Parathyroid adenoma (tissue), 2 donors: ENCODE measurements at regions not wholly inside any gene's neighbourhood (a gene's known extent, or its start where the extent isn't known, plus 50 kb on each side); places are given as distances from the start of the nearest gene placed in this dataset.

Experiments
- H2AFZ ChIP-seq: fragments of 300-600 bp; sonication (generic); one replicate; pipeline ENCODE4 v1.7.0; 2017; ENCODE audit warnings: antibody characterized with exemption, mild to moderate bottlenecking
- H3K27ac ChIP-seq: fragments of 300-600 bp; sonication (generic); one replicate; pipeline ENCODE4 v1.7.0; 2017
- H3K27me3 ChIP-seq: fragments of 300-600 bp; sonication (generic); one replicate; pipeline ENCODE4 v1.7.0; 2017; ENCODE audit warnings: low read length; ENCODE audit not compliant: control insufficient read depth, insufficient read depth
- H3K36me3 ChIP-seq: fragments of 300-600 bp; sonication (generic); one replicate; pipeline ENCODE4 v1.7.0; 2017; ENCODE audit warnings: low read length; ENCODE audit not compliant: control insufficient read depth, insufficient read depth
- H3K4me1 ChIP-seq: fragments of 300-600 bp; sonication (generic); one replicate; pipeline ENCODE4 v1.7.0; 2017; ENCODE audit warnings: control low read depth
- H3K4me2 ChIP-seq: fragments of 300-600 bp; sonication (generic); one replicate; pipeline ENCODE4 v1.7.0; 2017; ENCODE audit warnings: low read length
- H3K4me3 ChIP-seq: fragments of 300-600 bp; sonication (generic); one replicate; pipeline ENCODE4 v1.7.0; 2017; ENCODE audit warnings: low read depth, low read length
- H3K79me2 ChIP-seq: fragments of 300-600 bp; sonication (generic); one replicate; pipeline ENCODE4 v1.7.0; 2017; ENCODE audit warnings: control low read depth
- H3K9ac ChIP-seq: fragments of 300-600 bp; sonication (generic); one replicate; pipeline ENCODE4 v1.7.0; 2017; ENCODE audit warnings: mild to moderate bottlenecking
- H3K9me3 ChIP-seq: fragments of 300-600 bp; sonication (generic); one replicate; pipeline ENCODE4 v1.7.0; 2017; ENCODE audit warnings: low read length; ENCODE audit not compliant: control insufficient read depth
- TF ChIP-seq, protein P1 (sequence below): fragments of 300-600 bp; sonication (generic); IDR thresholded peaks from one replicate; pipeline ENCODE4 v1.7.0; 2017; ENCODE audit warnings: antibody characterized with exemption, mild to moderate bottlenecking
- donor health status: primary hyperparathyroidism.

DNA sequence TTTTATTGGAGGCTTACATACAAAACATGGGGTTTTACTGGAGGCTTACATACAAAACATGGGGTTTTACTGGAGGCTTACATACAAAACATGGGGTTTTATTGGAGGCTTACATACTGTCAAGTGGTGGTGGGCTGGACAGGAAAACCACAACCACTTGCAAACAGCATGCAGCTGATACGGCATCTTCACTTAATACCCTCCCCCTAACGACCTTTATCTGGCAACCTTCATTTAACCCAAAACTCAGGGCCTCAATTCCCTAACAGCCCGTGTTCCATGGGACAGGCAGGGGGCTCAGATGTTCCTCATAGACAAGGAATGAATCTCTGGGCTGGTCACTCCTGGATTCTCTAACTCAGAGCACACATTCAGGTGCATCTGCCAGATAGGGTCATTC lies 137.1 kb downstream of the CD47 start:
- Histone ChIP-seq H3K4me3 (no peak overlapping the region), H3K27ac (no peak overlapping the region), H3K4me1 (no peaks in the 10 kb centered on the region), H3K4me2 (no peak overlapping the region), H3K9me3 (no peaks in the 10 kb centered on the region), H2AFZ (no peak overlapping the region), H3K9ac (no peak overlapping the region), H3K36me3 (no peaks in the 10 kb centered on the region), H3K27me3 (no peaks in the 10 kb centered on the region), H3K79me2 (no peaks in the 10 kb centered on the region)
- TF ChIP-seq, protein P1, sequence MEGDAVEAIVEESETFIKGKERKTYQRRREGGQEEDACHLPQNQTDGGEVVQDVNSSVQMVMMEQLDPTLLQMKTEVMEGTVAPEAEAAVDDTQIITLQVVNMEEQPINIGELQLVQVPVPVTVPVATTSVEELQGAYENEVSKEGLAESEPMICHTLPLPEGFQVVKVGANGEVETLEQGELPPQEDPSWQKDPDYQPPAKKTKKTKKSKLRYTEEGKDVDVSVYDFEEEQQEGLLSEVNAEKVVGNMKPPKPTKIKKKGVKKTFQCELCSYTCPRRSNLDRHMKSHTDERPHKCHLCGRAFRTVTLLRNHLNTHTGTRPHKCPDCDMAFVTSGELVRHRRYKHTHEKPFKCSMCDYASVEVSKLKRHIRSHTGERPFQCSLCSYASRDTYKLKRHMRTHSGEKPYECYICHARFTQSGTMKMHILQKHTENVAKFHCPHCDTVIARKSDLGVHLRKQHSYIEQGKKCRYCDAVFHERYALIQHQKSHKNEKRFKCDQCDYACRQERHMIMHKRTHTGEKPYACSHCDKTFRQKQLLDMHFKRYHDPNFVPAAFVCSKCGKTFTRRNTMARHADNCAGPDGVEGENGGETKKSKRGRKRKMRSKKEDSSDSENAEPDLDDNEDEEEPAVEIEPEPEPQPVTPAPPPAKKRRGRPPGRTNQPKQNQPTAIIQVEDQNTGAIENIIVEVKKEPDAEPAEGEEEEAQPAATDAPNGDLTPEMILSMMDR: no peak

DNA sequence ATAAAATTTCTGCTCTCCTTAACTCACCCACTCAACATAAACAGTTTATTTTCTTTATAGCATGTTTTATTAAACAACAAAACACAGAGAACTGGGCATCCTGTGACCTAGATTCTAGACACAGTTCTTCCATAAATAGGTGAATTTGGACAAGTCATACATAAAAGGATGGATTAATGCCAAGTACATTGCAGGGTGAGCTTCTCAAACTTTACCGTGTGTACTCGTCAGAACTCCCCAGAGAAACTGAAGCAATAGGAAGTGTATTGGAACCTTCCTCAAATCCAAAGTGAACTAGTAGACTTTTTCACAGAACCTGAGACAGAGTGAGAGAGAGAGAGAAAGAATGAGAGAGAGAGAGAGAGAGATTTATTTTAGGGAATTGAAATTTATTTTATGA lies 139.7 kb downstream of the CD47 start:
- Histone ChIP-seq H3K4me2 (no peak overlapping the region), H3K9me3 (no peaks in the 10 kb centered on the region), H3K27ac (no peak overlapping the region), H3K9ac (no peak overlapping the region), H3K4me1 (no peaks in the 10 kb centered on the region), H3K79me2 (no peaks in the 10 kb centered on the region), H3K36me3 (no peaks in the 10 kb centered on the region), H3K4me3 (no peak overlapping the region), H3K27me3 (no peaks in the 10 kb centered on the region), H2AFZ (no peak overlapping the region)
- TF ChIP-seq, protein P1: no peak

DNA sequence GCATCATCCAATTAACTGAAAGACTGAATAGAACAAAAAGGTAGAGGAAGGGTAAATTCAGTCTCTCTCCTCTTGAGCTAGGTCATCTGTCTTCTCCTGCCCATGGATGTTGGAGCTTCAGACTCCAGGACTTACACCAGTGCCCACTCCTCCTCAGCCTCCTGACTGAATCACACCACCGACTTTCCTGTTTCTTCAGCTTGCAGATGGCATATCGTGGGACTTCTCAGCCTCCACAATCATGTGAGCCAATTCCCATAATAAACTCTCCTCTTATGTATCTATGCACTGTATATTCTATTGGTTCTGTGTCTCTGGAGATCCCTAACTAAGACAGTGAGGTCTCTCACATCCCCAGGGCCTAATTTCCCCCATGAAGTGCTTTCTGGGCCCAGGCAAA lies 140.4 kb downstream of the CD47 start:
- Histone ChIP-seq H3K27ac (no peak overlapping the region), H3K4me3 (no peak overlapping the region), H3K79me2 (no peaks in the 10 kb centered on the region), H3K4me1 (no peaks in the 10 kb centered on the region), H3K27me3 (no peaks in the 10 kb centered on the region), H3K36me3 (no peaks in the 10 kb centered on the region), H3K9ac (no peak overlapping the region), H3K4me2 (no peak overlapping the region), H3K9me3 (no peaks in the 10 kb centered on the region), H2AFZ (no peak overlapping the region)
- TF ChIP-seq, protein P1: no peak

DNA sequence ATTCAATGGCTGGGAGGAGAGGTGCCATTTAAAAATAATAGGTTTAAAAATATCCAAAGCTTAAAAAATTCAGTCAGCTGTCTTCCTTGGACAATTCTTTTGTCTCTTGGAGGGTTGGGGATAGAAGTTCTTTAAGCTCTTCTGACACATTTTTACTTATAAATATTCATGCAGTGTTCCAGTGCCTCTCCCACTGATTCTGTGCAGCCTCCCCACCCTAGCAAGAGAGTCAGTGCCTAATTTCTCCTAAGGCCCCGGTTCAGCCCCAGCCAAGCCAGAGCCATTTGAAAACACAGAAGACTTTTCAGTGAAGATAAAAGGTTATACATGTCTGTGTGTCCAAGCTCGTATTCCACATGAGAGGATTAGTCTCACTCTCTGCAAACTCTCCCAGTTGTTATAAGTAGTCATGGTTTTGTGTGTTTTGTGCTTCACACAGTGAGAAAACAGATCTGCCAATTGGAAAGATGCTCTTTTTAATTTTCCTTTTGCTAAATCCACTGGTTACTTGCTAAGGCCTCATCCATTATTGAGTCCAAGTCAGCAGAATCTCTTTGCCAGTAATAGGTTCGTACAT lies 141.3 kb downstream of the CD47 start:
- no peak overlapping the region for H3K4me2 ChIP-seq
- H3K4me3 ChIP-seq: no peak overlapping the region
- H2AFZ ChIP-seq: no peak overlapping the region
- no peaks in the 10 kb centered on the region for H3K36me3 ChIP-seq
- no peak overlapping the region for H3K27ac ChIP-seq
- H3K9ac ChIP-seq: no peak overlapping the region
- no peaks in the 10 kb centered on the region for H3K27me3 ChIP-seq
- no peaks in the 10 kb centered on the region for H3K79me2 ChIP-seq
- TF ChIP-seq, protein P1: no peak
- H3K4me1 ChIP-seq: no peaks in the 10 kb centered on the region
- no peaks in the 10 kb centered on the region for H3K9me3 ChIP-seq

DNA sequence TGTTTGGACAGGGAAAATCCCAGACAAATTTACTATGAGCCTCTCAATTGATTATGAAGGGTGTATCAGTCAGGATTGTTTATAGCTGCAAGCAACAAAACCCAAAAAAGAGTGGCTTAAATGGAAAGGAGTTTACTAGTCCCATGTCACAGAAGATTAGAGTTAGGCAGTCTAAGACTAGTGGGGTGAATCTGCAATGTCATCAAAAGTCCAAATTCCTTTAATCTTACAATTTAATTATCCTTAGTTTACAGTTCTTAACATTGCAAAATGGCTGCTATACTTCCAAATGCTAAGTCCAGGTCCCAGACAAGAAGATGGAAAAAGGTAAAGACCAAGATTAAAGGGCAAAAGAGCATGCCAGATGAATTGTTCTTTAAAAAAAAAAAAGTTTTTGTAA lies 143.6 kb downstream of the CD47 start:
- Histone ChIP-seq H2AFZ (no peak overlapping the region), H3K27me3 (no peaks in the 10 kb centered on the region), H3K9me3 (no peaks in the 10 kb centered on the region), H3K4me3 (no peak overlapping the region), H3K4me2 (no peak overlapping the region), H3K27ac (no peak overlapping the region), H3K36me3 (no peaks in the 10 kb centered on the region), H3K4me1 (no peaks in the 10 kb centered on the region), H3K79me2 (no peaks in the 10 kb centered on the region), H3K9ac (no peak overlapping the region)
- TF ChIP-seq, protein P1: no peak
